LHCN-M2 (cell line): ENCODE measurements at regions not wholly inside any gene's neighbourhood (a gene's known extent, or its start where the extent isn't known, plus 50 kb on each side); places are given as distances from the start of the nearest gene placed in this dataset.

Experiments
- DNase-seq: peaks from one replicate; pipeline ENCODE4 v3.0.0-alpha.2; 2012; ENCODE audit warnings: low read depth

DNA sequence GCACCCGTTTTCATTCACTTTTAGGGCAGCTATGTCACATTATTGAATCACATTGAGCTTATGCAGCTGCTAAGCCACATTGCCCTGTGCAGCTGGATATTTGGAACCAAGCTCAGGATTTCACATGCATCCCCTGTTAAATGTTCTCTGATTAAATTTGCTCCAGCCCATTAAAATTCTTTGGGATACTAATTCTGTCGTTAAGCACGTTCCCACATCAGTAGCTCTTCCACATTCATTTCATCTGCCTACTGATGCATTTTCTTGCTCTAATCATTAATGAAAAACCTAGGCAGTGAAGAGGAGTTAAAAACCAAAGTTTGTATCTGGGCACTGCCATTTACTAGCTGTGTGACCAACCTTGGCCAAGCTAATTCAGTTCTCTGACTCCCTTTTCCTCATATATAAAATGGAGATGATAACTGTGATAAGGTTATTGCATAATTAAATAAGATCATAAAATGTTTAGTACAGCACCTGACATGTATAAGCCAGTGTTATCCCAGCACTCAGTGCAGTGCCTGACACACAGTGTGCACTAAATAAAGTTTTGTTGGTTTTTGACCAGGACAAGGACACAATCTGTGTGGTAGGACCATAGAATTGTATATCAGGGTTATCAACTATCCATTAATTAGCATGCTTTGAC is 222.2 kb upstream of the ATP11B start:
- DNase-seq = no peak

DNA sequence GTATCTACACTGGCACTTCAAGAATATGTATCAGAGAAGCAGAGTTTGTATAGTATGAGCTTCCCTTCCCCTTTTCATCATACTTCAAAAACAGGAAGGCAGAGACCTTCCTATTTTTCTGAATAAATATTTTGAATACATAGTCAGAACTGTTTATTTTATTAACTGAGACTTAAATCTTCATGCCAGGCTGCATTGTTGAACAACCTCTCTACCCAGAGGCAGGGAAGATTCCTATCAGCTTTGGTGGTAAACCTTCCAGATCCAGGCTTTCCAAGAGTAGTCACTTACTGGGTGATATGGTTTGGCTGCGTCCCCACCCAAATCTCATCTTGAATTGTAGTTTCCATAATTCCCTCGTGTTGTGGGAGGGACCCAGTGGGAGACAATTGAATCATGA is 217.4 kb upstream of the ATP11B start:
- DNase-seq = no peak

DNA sequence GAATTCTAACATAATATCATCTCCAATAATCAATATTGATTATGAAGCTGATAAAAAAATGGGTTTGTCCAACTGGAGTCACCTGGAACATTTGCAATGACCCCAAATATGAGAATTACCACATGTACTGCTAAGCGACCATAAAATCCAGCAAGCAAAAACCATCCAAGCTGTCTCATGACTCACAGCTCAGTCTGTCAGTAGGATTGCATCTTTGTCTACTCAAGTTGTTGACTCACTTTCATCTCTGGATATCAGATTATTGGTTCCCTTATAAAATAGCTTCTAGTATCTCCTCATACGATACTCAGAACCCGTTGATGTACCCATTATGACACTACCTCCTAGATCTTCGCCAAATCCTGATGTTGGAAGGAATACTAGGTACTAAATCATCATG is 209.8 kb upstream of the ATP11B start:
- DNase-seq = peak; percentile 18

DNA sequence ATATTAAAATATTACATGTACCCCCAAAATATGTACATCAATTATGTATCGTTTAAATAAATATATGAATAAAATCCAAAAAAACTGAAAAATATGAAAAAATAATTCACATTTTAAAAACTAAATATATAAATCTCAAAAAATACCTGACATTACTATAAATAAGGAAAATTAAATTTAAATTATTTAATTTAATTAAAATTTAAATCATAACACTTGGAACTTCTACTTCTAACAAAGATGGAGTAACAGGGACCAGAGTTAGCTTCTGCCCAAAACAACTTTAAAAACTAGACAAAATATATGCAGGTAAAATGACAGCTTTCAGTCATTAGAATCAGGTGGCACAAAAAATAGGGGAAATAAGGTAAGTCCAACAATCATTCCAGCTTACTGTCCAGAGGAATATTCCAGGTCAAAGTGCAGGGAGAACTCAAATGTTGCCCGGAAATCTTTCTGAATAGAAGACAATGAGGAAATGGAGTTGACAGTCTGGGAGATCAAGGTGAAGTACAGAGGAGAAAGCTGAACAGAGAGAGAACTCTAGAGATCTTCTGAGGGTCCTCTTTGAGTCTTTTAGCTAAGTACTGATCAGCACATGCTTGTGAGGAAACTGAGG is 207.7 kb upstream of the ATP11B start:
- no peak for DNase-seq

DNA sequence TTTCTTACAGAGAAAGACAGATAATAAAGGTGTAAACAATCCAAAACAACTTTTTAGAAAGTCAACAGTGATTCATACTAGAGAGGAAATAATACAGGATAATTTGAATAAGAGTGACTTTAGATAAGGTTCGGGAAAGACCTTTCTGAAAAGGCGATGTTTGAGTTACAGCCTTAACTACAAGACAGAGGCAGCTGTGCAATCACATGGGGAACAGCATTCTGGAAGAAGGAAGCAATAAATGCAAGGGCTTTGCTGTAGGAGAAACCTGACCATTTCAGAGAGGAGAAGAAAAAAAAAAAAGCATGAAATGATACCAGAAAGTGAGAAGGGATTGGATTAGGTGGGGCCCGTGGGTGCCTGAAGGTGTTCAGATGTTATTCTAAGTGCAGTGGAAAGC is 200.6 kb upstream of the ATP11B start:
- DNase-seq = no peak

DNA sequence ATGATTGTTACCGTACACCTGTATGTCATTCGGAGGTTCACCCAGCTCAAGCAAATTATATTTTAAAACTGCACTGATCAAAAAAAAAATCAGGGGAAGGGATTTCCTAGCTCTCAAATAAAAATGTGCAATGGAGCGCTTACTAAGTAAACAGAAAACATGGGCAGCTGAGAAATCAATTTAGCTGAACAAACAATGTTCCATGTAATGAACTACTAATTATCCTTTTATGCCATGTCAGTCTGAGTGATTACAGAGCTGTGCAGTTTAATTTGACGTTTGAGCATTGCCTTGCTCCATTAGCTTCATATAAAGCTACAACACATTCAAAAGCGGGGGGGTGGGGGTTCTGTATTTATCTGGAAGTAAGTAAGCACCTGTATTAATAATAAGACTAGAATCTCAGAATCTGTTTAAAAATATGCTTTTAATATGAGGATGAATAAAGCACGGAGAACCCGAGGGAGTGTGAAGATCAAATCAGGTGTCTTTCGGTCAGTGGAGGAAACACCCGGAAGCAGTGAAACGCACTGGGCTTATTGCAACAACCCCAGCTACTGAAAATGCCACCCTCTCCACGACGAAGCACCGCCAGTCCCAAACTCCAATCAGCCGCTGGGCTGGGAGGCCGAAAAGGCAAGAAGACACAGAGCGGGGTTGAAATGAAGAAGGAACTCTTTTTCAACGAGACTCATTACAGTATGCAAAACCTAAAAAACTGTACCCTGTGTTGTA is 196.5 kb upstream of the ATP11B start:
- DNase-seq = no peak

DNA sequence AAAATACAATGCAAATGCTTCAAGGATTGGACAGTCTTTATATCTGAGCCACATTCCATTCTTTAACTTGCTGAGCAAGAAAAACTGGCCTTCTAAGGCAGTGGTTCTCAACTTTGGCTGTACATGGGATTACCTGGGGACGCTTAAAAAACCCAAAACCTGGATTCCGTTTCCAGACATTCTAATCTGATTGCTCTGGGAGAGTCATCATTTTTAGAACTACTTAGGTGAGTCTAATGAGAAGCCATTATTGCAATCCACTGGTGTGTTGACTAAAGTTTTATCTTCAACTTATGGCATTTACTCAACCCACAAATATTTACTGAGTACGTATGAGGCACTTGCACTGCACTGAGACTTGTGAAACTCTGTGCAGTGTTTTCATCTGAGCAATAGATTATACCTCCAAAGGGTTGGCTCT is 195.7 kb upstream of the ATP11B start:
- no peak for DNase-seq

DNA sequence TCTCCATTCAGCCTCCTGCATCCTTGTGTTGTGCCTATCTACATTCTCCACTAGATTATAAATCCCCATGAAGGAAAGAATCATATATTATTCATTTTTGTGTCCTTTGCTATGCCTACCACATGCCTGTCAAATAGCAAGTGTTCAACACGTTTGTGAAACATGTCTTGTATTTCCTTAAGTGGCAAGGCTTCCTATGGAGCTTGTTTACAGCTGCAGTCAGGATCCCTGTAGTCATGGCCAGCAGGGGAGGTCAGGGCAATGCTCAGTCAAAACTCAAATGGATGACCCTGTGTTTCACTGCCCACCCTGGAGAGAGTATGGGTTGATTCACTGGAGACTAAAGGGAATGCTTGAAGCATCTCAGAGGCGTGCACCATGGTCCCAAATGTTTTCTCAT is 191.7 kb upstream of the ATP11B start:
- no peak for DNase-seq

DNA sequence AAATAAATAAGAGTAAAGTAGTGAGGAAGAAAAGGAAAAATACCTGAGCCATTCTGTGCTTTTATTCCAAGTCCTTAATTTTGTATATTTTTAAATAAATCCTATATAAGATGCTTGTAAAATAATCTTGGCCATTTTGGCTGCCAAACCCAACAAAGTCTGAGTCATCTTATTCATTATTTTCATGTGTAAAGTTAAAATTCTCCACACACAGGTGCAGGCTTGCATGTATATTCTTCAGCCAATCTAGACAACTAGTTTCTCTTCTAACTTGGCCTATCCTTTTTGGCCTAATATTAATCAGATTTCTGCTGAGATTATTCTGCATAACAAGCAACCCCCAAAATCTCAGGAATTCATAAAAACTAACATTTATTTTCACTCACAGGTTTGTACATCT is 189.8 kb upstream of the ATP11B start:
- no peak for DNase-seq

DNA sequence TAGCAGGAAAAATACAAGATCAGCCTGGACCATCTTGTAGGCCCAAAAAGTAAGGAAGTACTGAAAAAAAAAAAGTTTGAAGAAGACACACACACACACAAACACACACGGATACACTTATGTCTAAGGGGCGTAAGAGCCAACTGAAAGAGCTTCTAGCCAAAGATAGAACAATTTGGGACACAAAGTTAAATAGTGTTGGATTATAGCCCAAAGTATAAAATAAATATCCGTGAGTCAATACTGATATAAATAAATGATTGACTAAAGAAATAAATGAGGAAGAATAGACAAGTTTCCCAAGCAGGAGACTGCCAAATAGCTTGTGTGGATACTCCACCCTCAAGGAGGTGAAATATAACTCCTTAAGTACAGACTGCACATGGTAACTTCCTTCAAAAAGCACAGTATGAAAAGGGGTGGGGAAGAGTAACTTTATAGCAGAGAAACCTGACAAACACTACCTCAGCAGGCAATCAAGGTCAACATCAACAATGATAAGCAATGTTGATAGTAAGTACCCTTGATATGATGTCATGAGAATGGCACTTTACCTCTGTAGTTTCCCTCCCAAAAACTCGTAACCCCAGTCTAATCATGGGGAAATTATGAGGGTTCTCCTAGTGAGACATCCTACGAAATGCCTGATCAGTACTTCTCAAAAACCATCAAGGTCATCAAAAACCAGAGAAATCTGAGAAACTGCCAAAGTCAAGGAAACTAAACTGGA is 187.3 kb upstream of the ATP11B start:
- DNase-seq = no peak

DNA sequence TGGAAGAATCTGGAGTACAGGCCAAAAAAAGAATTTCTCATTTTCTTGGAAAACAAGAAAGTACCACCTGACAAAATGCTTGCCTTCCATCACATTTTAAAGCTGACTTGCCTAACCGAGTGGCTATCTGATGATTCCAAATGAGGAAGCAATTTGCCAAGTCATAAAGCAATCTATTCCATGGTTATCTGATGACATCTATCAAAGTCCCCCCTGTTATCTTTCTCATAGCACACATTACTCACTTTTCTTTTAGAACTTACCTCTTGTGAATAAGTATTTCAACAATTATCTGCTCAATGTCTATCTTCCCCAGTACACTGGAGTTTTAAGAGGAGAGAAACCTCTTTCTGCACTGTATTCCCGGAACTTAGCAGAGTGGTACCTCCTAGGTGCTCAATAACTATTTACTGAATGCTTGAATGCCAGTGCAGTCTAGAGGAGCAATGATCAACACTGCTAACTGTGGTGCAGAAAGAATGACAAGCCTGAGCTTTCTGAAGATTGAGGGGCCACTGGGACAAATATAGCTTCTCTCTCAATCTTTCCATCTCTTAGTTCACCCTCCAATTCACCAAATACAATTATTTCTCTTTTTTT is 186.3 kb upstream of the ATP11B start:
- DNase-seq = no peak

DNA sequence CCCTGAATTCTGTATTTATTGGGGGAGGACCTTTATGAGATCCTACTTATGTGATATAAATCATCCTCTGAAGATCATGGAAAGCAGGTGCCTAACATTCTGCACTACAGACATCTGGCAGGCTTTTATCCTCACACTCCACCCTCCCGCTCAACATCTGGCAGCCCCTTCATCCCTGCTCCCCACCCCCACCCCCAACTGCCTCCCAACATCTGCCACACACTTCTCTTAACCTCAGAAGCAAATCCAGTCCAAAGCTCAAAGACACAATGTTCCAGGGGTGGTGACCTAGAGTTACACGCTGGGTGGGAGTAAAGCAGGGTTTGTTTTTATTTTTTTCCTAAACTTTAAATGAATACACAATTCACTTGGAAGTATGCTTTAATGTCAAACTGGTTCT is 184.5 kb upstream of the ATP11B start:
- no peak for DNase-seq

DNA sequence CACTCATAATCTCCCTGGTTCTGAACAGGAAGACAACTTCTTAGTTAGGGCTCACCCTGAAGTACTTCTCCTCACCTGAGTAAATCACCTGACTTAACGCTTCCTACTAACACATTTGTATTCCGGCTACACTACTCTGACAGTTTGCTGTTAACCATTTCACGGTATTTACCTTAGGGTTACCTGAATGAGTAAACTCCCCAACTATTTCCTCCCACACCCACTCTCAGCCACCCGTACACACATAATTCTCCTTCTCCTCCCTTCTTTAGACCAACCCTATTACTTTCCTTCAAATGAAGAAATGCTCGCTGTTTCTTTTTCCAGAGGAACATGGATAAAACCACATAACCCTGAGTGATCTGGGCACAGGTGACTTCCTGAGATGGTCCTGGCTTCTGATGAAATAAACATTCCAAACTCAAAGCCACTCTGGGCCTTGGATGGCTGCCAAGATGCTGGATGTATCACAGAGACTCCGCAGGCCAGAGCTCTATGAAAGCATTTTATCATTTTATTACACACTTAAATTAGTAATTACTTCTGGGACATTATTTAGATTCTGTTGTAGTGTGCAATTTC is 183.6 kb upstream of the ATP11B start:
- no peak for DNase-seq

DNA sequence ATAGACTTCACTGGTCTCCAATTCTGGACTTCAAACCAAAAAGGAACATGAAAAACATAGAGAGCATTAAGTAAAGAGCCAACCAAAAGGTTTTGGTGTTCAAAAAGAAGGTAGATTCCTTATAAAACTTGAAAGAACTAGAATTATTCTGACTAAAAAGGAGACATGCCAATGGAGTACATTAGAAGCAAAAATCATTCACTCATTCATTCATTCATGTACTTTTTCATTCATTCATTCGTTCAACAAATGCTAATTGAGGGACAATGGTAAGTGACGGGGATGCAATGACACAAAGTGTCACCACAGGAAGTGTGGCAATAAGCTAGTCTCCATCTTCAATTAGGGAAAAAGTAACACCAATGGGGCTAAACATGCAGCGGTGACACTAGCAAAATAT is 181.0 kb upstream of the ATP11B start:
- no peak for DNase-seq

DNA sequence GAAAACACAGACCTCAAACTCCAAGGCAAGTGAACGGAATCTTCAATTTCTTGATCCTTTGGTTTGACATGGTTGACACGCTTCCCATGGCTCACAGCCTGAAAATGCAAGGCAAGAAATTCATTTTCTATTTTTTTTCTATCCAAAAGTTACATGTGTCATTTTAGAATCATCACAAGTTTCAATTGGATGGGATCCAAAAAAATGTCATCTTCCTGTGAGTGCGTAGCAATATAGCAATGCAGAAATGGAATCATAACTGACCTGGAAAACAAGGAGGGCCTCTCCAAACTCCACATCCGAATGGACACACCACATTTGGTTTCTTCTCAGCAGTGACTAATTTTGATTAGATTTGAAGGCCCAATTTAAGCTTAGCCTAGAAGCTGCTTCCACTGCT is 175.8 kb upstream of the ATP11B start:
- no peak for DNase-seq

DNA sequence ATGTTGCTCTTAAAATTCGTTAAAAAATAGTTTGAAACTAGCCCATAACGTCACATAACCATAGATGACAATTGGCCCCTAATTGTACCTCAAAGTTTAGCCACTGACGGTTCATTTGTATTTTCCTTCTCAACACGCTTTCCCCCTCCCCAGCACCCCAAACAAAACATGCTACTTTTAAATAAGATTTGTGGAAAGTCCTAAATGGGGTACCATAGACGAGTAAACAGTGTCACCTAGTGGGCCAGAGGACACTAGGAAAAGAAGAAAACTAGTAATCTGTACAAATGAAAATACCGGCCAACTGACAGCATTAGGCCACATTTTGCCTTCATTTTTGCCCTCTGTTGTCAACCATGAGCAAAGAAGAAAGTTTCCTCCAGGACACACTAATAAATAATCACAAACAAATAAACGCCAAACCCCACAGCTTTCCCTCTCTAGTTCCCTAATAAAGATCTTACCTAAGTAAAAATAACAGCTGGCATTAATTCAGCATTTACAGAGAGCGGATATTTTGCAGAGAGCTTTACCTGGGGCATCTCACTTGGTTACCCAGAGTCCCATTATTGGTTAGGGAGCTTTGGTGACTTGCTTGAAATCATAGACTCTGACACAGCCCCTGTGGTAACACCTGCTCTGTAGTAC is 175.1 kb upstream of the ATP11B start:
- DNase-seq = peak; percentile 29

DNA sequence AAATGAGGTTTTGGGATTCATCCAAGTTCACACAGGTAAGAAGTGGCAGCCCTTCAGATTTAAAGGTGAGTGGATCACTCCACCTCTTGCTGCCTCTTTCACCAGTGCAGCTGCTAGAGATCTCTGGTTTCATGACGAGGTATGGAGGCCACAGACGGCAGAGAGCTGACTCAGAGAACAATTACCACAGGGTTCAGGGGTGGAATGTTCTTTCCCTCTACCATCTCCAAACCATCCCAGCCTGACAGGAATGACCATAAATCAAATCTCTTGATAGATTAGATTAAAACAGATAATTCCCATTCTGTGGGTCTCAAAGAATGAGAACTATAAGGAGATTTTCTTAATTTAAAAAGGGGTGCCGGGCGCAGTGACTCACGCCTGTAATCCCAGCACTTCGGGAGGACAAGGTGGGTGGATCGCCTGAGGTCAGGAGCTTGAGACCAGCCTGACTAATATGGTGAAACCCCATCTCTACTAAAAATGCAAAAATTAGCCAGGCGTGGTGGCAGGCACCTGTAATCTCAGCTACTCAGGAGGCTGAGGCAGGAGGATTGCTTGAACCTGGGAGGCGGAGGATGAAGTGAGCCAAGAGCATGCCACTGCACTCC is 174.2 kb upstream of the ATP11B start:
- peak; percentile 67 for DNase-seq

DNA sequence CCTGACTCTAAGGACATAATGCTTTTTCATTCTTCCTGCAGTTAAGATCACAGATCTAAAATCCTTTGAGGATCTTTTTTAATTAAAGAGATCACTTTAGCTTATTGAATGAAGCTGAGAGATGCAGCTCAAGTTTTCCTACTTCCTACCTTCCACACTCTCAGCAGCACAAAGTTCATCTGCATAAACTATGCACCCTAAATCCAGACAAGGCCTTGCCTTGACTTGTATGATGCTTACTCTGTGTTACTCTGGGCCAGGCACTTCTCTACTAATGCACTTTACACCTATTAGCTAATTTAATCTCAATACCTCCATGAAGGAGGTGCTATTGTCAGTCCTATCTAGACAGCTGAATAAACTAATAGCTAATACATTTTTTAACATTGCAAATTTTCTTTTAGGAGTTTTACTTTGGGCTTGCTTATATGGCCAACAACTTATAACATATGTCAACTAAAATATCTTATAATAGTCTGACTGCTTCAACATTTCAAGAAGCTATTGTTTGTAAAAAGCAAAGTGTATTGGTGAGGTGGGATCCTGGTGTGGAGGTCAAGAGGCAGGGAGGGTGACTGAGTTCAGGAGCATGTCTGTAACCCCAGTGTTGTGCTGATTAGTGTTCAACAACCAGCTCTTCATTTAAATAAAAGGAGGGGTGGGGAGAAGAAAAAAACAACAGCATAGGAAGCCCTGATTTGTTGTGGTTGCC is 172.4 kb upstream of the ATP11B start:
- no peak for DNase-seq

DNA sequence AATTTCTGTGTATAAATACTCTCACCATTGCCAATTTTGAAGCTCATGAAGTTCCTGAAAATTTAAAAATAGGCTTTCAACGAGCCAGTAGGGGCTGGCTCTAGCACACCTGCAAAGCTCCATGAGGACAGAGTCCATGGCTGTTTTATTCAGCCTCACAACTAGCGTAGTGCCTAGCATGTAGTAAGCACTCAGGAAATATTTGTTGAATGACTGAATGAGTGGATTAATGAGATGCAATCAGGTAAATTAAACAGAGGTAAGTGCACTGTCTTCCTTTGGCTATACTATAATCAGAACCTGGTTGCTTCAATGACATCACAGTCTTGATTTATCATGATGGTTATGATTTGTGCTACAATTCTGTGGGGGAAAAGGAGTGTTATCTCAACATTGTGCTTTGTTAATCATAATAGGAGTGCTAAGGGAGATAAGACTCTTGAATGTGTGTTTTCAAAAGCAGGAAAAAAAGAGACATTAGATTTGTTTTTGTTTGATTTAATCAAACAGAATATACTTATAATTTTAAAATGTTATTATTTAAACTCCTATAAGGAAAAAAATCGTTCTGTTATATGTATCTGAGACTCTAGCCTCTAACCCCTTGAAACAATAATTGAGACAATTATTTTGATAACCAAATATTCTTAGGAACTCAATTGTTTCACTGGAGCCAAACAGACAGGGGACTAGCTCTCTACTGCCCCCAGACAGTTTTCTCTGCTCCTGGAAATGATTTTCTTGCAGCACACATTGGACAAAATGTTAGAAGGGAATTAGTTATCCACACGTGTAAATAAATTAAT is 171.7 kb upstream of the ATP11B start:
- DNase-seq = no peak
